OCI-LY3 (cell line): ENCODE measurements at regions not wholly inside any gene's neighbourhood (a gene's known extent, or its start where the extent isn't known, plus 50 kb on each side); places are given as distances from the start of the nearest gene placed in this dataset.

Experiments
- H2AFZ ChIP-seq: fragments of 200-600, 300-600 bp; shearing (Covaris generic); 2 replicates; pipeline ENCODE4 v1.6.0; 2014; ENCODE audit warnings: antibody characterized with exemption, low read depth, low read length
- H3K27ac ChIP-seq: fragments of 200-600, 300-600 bp; sonication (generic); 2 replicates; pipeline ENCODE4 v1.5.1; 2014; ENCODE audit warnings: mild to moderate bottlenecking, low read length, moderate library complexity, mixed read lengths
- H3K27me3 ChIP-seq: fragments of 200-600, 300-600 bp; sonication (generic); 2 replicates; pipeline ENCODE4 v1.6.1; 2014; ENCODE audit warnings: low read depth, low read length, mixed read lengths
- H3K36me3 ChIP-seq: fragments of 200-600, 300-600 bp; sonication (generic); replicated peaks from 2 replicates; pipeline ENCODE3; 2014; ENCODE audit warnings: low read depth, low read length, mixed read lengths
- H3K4me1 ChIP-seq: fragments of 300-600, 200-600 bp; sonication (generic); 2 replicates; pipeline ENCODE4 v1.6.1; 2014; ENCODE audit warnings: low read length, mixed read lengths
- H3K4me2 ChIP-seq: fragments of 200-600, 300-600 bp; sonication (generic); 2 replicates; pipeline ENCODE4 v1.6.1; 2014; ENCODE audit warnings: low read length, mixed read lengths
- H3K4me3 ChIP-seq: fragments of 300-600, 200-600 bp; sonication (generic); 2 replicates; pipeline ENCODE4 v1.5.1; 2014; ENCODE audit warnings: antibody characterized with exemption, mild to moderate bottlenecking, low read length, moderate library complexity
- H3K79me2 ChIP-seq: fragments of 300-600, 200-600 bp; shearing (Covaris generic); 2 replicates; pipeline ENCODE4 v1.6.1; 2014; ENCODE audit warnings: mild to moderate bottlenecking, low read length, mixed read lengths
- H3K9ac ChIP-seq: fragments of 300-600, 200-600 bp; shearing (Covaris generic); 2 replicates; pipeline ENCODE4 v1.6.0; 2014; ENCODE audit warnings: mild to moderate bottlenecking, low read length, moderate library complexity
- H3K9me3 ChIP-seq: fragments of 200-600, 300-600 bp; shearing (Covaris generic); 2 replicates; pipeline ENCODE4 v1.6.1; 2014; ENCODE audit warnings: low read length, mixed read lengths; ENCODE audit not compliant: insufficient read depth
- H4K20me1 ChIP-seq: fragments of 200-600, 300-600 bp; sonication (generic); 2 replicates; pipeline ENCODE4 v1.6.1; 2016; ENCODE audit warnings: low read length, mixed read lengths; ENCODE audit not compliant: insufficient read depth
- CTCF ChIP-seq: fragments of 200-600, 300-600 bp; sonication (generic); IDR thresholded peaks from 2 replicates; pipeline ENCODE4 v1.5.1; 2014; ENCODE audit warnings: antibody characterized with exemption, low read length, low read depth
- EZH2phosphoT487 ChIP-seq: fragments of 200-600 bp; shearing (Covaris generic); IDR thresholded peaks from 2 replicates; pipeline ENCODE4 v1.6.1; 2018; ENCODE audit warnings: antibody characterized with exemption, mixed run types, low read depth

- Histone ChIP-seq H4K20me1 (no peaks in the 10 kb centered on the region), H3K27me3 (no peaks in the 10 kb centered on the region), H3K9ac (no peak overlapping the region), H3K36me3 (no peaks in the 10 kb centered on the region), H2AFZ (no peak overlapping the region), H3K9me3 (no peaks in the 10 kb centered on the region), H3K4me2 (no peak overlapping the region), H3K79me2 (no peaks in the 10 kb centered on the region), H3K4me1 (peaks cover 35% of the 10 kb centered on the region), H3K27ac (no peak overlapping the region), H3K4me3 (no peak overlapping the region)
- TF ChIP-seq EZH2phosphoT487, result no peak
- TF ChIP-seq CTCF, result no peak
Observed at GRCh38 chr21:35099310-35099709, 50.2 kb upstream of the RUNX1 start.
